IPS-NIHi7 (cell line): ENCODE measurements at regions not wholly inside any gene's neighbourhood (a gene's known extent, or its start where the extent isn't known, plus 50 kb on each side); places are given as distances from the start of the nearest gene placed in this dataset.

ENCODE experiments used
- DNase-seq: peaks from one replicate; pipeline ENCODE4 v3.0.0; 2012; ENCODE audit warnings: mixed read lengths; ENCODE audit errors: extremely low spot score

GRCh38 chr13:30845297-30846214, 60.5 kb upstream of the MEDAG start:
- no peak for DNase-seq

GRCh38 chr13:30846311-30846710, 59.8 kb upstream of the MEDAG start:
- DNase-seq: no peak

GRCh38 chr13:30846866-30847265, 59.2 kb upstream of the MEDAG start:
- DNase-seq: no peak

GRCh38 chr13:30847650-30848307, 58.3 kb upstream of the MEDAG start:
- DNase-seq: no peak

GRCh38 chr13:30848332-30849027, 57.6 kb upstream of the MEDAG start:
- no peak for DNase-seq

- DNase-seq: no peak
Observed at GRCh38 chr13:30849611-30850010, 56.5 kb upstream of the MEDAG start.

- DNase-seq: no peak
Observed at GRCh38 chr13:30850204-30850866, 55.7 kb upstream of the MEDAG start.

- DNase-seq: no peak
Observed at GRCh38 chr13:30850867-30851211, 55.2 kb upstream of the MEDAG start.

- DNase-seq: no peak
Observed at GRCh38 chr13:30851697-30852096, 54.4 kb upstream of the MEDAG start.

GRCh38 chr13:30855569-30855968, 50.5 kb upstream of the MEDAG start:
- DNase-seq: no peak

- no peak for DNase-seq
Observed at GRCh38 chr13:30856005-30856790, 49.9 kb upstream of the MEDAG start.
